Hepatocyte (in vitro differentiated cells): ENCODE measurements at regions not wholly inside any gene's neighbourhood (a gene's known extent, or its start where the extent isn't known, plus 50 kb on each side); places are given as distances from the start of the nearest gene placed in this dataset.

Experiments
- DNase-seq: peaks from one replicate; pipeline ENCODE4 v3.0.0-alpha.2; 2016; ENCODE audit warnings: low spot score
- H2AFZ ChIP-seq: fragments of 200-600 bp; sonication (generic); 2 replicates; pipeline ENCODE4 v1.6.0; 2016; ENCODE audit warnings: antibody characterized with exemption, mild to moderate bottlenecking
- H3K27ac ChIP-seq: fragments of 200-600 bp; sonication (generic); 2 replicates; pipeline ENCODE4 v1.5.1; 2016; ENCODE audit warnings: mild to moderate bottlenecking
- H3K27me3 ChIP-seq: fragments of 200-600 bp; sonication (generic); 2 replicates; pipeline ENCODE4 v1.6.1; 2016
- H3K36me3 ChIP-seq: fragments of 200-600 bp; sonication (generic); replicated peaks from 2 replicates; pipeline ENCODE4 v1.5.1; 2016; ENCODE audit warnings: low read depth; ENCODE audit not compliant: insufficient read depth
- H3K4me1 ChIP-seq: fragments of 200-600 bp; sonication (generic); 2 replicates; pipeline ENCODE4 v1.5.1; 2016; ENCODE audit warnings: mild to moderate bottlenecking, moderate library complexity; ENCODE audit not compliant: insufficient read depth
- H3K4me2 ChIP-seq: fragments of 200-600 bp; sonication (generic); 2 replicates; pipeline ENCODE4 v1.6.0; 2016
- H3K4me3 ChIP-seq: fragments of 200-600 bp; sonication (generic); 2 replicates; pipeline ENCODE4 v1.5.1; 2016; ENCODE audit warnings: mild to moderate bottlenecking
- H3K79me2 ChIP-seq: fragments of 200-600 bp; sonication (generic); 2 replicates; pipeline ENCODE4 v1.6.0; 2017; ENCODE audit warnings: mild to moderate bottlenecking
- H3K9me2 ChIP-seq: fragments of 200-600 bp; sonication (generic); replicated peaks from 2 replicates; pipeline ENCODE4 v1.6.0; 2017; ENCODE audit warnings: mild to moderate bottlenecking; ENCODE audit not compliant: insufficient read depth
- H3K9me3 ChIP-seq: fragments of 200-600 bp; sonication (generic); 2 replicates; pipeline ENCODE4 v1.5.1; 2016; ENCODE audit warnings: low read depth, mild to moderate bottlenecking
- H4K20me1 ChIP-seq: fragments of 200-600 bp; sonication (generic); 2 replicates; pipeline ENCODE4 v1.6.0; 2016; ENCODE audit warnings: mild to moderate bottlenecking; ENCODE audit not compliant: insufficient read depth, poor library complexity, severe bottlenecking
- EZH2 ChIP-seq: fragments of 200-600 bp; sonication (generic); IDR thresholded peaks from 2 replicates; pipeline ENCODE4 v1.6.1; 2016; ENCODE audit warnings: antibody characterized with exemption, mild to moderate bottlenecking, borderline replicate concordance
- EZH2phosphoT487 ChIP-seq: fragments of 200-600 bp; sonication (generic); IDR thresholded peaks from one replicate; pipeline ENCODE4 v1.6.1; 2018; ENCODE audit warnings: antibody characterized with exemption, mild to moderate bottlenecking, low read depth, moderate library complexity; ENCODE audit not compliant: unreplicated experiment, severe bottlenecking
- WGBS: methylation state at CpG from one replicate; pipeline ENCODE4 v1.1.6; 2016; ENCODE audit warnings: low lambda C conversion rate; ENCODE audit errors: missing lambda C conversion rate; 5-methylcytosine and 5-hydroxymethylcytosine counted together
- TF ChIP-seq, protein P1 (sequence below): fragments of 200-600 bp; sonication (generic); IDR thresholded peaks from 2 replicates; pipeline ENCODE4 v1.5.1; 2016; ENCODE audit warnings: antibody characterized with exemption, mild to moderate bottlenecking; ENCODE audit not compliant: poor library complexity

DNA sequence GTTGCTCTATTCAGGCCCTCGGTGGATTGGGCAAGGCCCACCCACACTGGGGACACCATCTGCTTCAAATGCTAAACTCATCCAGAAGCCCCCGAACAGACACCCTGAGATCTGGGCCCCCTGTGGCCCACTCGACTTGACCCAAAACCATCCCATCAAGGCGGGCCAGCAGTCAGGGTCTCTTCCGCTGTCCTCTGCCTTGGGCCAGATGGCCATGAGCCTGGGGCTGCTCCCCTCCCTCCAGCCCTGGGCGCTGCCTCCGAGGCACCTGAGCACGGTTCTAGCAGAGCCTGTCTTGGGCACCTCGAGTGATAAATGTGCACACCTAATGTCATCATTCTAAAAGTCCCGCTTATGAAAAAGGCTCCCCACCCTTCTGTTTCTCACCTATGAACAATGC, 449.4 kb downstream of the TCERG1L start:
- TF ChIP-seq EZH2phosphoT487 (no peak), EZH2 (no peak)
- TF ChIP-seq, protein P1, sequence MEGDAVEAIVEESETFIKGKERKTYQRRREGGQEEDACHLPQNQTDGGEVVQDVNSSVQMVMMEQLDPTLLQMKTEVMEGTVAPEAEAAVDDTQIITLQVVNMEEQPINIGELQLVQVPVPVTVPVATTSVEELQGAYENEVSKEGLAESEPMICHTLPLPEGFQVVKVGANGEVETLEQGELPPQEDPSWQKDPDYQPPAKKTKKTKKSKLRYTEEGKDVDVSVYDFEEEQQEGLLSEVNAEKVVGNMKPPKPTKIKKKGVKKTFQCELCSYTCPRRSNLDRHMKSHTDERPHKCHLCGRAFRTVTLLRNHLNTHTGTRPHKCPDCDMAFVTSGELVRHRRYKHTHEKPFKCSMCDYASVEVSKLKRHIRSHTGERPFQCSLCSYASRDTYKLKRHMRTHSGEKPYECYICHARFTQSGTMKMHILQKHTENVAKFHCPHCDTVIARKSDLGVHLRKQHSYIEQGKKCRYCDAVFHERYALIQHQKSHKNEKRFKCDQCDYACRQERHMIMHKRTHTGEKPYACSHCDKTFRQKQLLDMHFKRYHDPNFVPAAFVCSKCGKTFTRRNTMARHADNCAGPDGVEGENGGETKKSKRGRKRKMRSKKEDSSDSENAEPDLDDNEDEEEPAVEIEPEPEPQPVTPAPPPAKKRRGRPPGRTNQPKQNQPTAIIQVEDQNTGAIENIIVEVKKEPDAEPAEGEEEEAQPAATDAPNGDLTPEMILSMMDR, result no peak
- Histone ChIP-seq H3K9me2 (no peaks in the 10 kb centered on the region), H3K9me3 (no peaks in the 10 kb centered on the region), H3K4me2 (no peak overlapping the region), H3K4me3 (no peak overlapping the region), H3K36me3 (no peaks in the 10 kb centered on the region), H3K79me2 (no peaks in the 10 kb centered on the region), H3K27me3 (no peaks in the 10 kb centered on the region), H4K20me1 (no peaks in the 10 kb centered on the region), H3K27ac (no peak overlapping the region), H2AFZ (no peak overlapping the region), H3K4me1 (no peaks in the 10 kb centered on the region)
- no peak for DNase-seq
- WGBS, result 95% methylated on average over 10 of the region's 10 CpGs

DNA sequence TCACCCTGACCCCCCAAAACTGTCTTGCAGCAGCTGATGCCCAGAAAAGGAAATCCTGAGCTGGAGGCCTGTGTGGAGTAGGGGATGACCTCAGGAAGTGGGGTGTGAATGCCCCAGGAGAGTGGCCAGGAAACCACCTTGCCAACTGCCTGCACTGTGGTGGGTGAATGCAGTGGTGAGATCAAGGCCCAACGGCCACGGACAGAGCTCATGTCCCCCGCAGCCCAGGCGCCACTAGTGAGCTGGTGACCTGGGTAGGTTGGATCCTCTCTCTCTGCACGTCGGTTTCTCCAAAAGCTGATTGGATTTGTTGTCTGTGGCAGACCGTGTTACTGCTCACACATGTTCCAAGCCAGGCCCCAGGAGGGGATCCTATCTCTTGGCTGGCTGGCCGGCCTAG, 448.9 kb downstream of the TCERG1L start:
- no peaks in the 10 kb centered on the region for H3K9me2 ChIP-seq
- no peaks in the 10 kb centered on the region for H3K9me3 ChIP-seq
- no peaks in the 10 kb centered on the region for H3K79me2 ChIP-seq
- no peak overlapping the region for H3K27ac ChIP-seq
- H4K20me1 ChIP-seq, result no peaks in the 10 kb centered on the region
- TF ChIP-seq EZH2 (no peak), EZH2phosphoT487 (no peak)
- TF ChIP-seq, protein P1, result no peak
- 93% methylated on average over 8 of the region's 8 CpGs for WGBS
- no peak overlapping the region for H2AFZ ChIP-seq
- H3K4me3 ChIP-seq, result no peak overlapping the region
- H3K4me1 ChIP-seq, result no peaks in the 10 kb centered on the region
- H3K4me2 ChIP-seq, result no peak overlapping the region
- no peaks in the 10 kb centered on the region for H3K36me3 ChIP-seq
- no peaks in the 10 kb centered on the region for H3K27me3 ChIP-seq
- DNase-seq, result no peak

DNA sequence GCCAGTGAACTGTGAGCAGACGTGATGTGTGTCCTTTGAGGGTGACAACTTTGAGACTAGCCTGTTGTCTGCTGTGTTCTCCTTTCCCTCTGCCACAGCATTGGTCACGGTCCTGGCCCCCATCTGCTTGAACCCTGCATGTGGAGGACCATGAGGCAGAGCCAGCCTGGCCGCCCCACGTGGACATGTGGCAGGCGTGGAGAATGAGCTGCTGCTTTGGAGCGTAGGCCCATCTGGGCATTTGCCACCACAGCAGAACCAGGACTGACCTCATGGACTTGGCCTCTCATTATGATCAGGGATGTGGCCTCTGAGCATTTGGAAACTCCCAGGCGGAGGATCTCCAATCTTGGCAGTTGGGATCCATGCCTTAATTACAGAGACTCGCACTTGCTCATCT, 448.5 kb downstream of the TCERG1L start:
- no peaks in the 10 kb centered on the region for H4K20me1 ChIP-seq
- H3K79me2 ChIP-seq, result no peaks in the 10 kb centered on the region
- no peaks in the 10 kb centered on the region for H3K9me3 ChIP-seq
- DNase-seq, result no peak
- TF ChIP-seq EZH2phosphoT487 (no peak), EZH2 (no peak)
- TF ChIP-seq, protein P1, result no peak
- H2AFZ ChIP-seq, result no peak overlapping the region
- H3K27me3 ChIP-seq, result no peaks in the 10 kb centered on the region
- H3K36me3 ChIP-seq, result no peaks in the 10 kb centered on the region
- H3K9me2 ChIP-seq, result no peaks in the 10 kb centered on the region
- no peak overlapping the region for H3K4me3 ChIP-seq
- 81% methylated on average over 8 of the region's 8 CpGs for WGBS
- no peaks in the 10 kb centered on the region for H3K4me1 ChIP-seq
- H3K4me2 ChIP-seq, result no peak overlapping the region
- no peak overlapping the region for H3K27ac ChIP-seq
